ENCODE measurements at regions not wholly inside any gene's neighbourhood (a gene's known extent, or its start where the extent isn't known, plus 50 kb on each side); places are given as distances from the start of the nearest gene placed in this dataset.

GRCh38 chr2:64322433-64322832, 131.5 kb upstream of the LGALSL start:
- no peak for DNase-seq

GRCh38 chr2:64323197-64323596, 130.8 kb upstream of the LGALSL start:
- DNase-seq = no peak

- DNase-seq = no peak
Measured at GRCh38 chr2:64324746-64325410, 129.1 kb upstream of the LGALSL start.

GRCh38 chr2:64325477-64325851, 128.5 kb upstream of the LGALSL start:
- no peak for DNase-seq

GRCh38 chr2:64325852-64326577, 127.9 kb upstream of the LGALSL start:
- no peak for DNase-seq

GRCh38 chr2:64326578-64327050, 127.3 kb upstream of the LGALSL start:
- DNase-seq = no peak

GRCh38 chr2:64327129-64327509, 126.8 kb upstream of the LGALSL start:
- DNase-seq = no peak

GRCh38 chr2:64327510-64328414, 126.2 kb upstream of the LGALSL start:
- DNase-seq = peak; percentile 74

- no peak for DNase-seq
Measured at GRCh38 chr2:64328415-64328722, 125.6 kb upstream of the LGALSL start.

GRCh38 chr2:64328756-64329155, 125.2 kb upstream of the LGALSL start:
- DNase-seq = no peak

- DNase-seq = no peak
Measured at GRCh38 chr2:64329848-64330247, 124.1 kb upstream of the LGALSL start.

GRCh38 chr2:64330281-64331113, 123.5 kb upstream of the LGALSL start:
- peak; percentile 96 for DNase-seq

GRCh38 chr2:64331114-64331645, 122.8 kb upstream of the LGALSL start:
- no peak for DNase-seq

- DNase-seq = no peak
Measured at GRCh38 chr2:64331849-64332699, 121.9 kb upstream of the LGALSL start.

- no peak for DNase-seq
Measured at GRCh38 chr2:64336171-64336570, 117.8 kb upstream of the LGALSL start.

- DNase-seq = no peak
Measured at GRCh38 chr2:64337314-64337713, 116.6 kb upstream of the LGALSL start.

GRCh38 chr2:64338108-64338507, 115.9 kb upstream of the LGALSL start:
- no peak for DNase-seq

- DNase-seq = no peak
Measured at GRCh38 chr2:64338910-64339500, 115.0 kb upstream of the LGALSL start.

- no peak for DNase-seq
Measured at GRCh38 chr2:64341461-64341860, 112.5 kb upstream of the LGALSL start.

GRCh38 chr2:64342195-64343099, 111.5 kb upstream of the LGALSL start:
- DNase-seq = no peak

Data from hematopoietic multipotent progenitor cell treated with erythropoietin and hydrocortisone succinate and interleukin-3 and kit ligand, for 6 days (in vitro differentiated cells).